Breast epithelium (tissue), 3 donors: ENCODE measurements at regions not wholly inside any gene's neighbourhood (a gene's known extent, or its start where the extent isn't known, plus 50 kb on each side); places are given as distances from the start of the nearest gene placed in this dataset.

Experiments
- POLR2A ChIP-seq: fragments of 450-650 bp; IDR thresholded peaks from one replicate; pipeline ENCODE4 v1.6.1; 2016; ENCODE audit warnings: antibody characterized with exemption, mild to moderate bottlenecking, moderate library complexity
- TF ChIP-seq, protein P1 (sequence below), 3 donors: fragments of 450-650 bp; IDR thresholded peaks; one replicate each; pipeline ENCODE4 v1.5.1; 2016 to 2017; ENCODE audit warnings: antibody characterized with exemption in 3 of 3, mild to moderate bottlenecking in 3 of 3, moderate library complexity in 3 of 3

DNA sequence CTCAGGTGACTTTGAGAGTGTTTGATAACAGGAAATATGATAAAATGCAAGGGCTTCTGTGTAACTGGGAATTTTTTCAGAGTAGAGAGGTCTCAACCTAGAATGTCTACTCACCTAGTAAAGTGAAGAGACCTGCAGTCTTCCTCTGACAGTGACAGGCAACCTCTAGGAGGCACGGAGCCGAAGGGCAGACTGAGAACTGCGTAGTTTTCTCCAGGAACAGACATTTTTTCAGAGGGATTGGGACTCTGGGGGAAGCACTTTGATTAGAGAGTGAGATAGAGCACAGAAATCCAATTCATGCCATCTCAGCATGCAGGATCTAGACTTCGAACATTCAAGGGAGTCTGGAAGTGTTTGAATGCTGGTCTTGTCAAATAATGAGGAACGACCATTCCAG is 213.3 kb downstream of the AKAP7 start:
- no peak for TF ChIP-seq POLR2A
- TF ChIP-seq, protein P1, sequence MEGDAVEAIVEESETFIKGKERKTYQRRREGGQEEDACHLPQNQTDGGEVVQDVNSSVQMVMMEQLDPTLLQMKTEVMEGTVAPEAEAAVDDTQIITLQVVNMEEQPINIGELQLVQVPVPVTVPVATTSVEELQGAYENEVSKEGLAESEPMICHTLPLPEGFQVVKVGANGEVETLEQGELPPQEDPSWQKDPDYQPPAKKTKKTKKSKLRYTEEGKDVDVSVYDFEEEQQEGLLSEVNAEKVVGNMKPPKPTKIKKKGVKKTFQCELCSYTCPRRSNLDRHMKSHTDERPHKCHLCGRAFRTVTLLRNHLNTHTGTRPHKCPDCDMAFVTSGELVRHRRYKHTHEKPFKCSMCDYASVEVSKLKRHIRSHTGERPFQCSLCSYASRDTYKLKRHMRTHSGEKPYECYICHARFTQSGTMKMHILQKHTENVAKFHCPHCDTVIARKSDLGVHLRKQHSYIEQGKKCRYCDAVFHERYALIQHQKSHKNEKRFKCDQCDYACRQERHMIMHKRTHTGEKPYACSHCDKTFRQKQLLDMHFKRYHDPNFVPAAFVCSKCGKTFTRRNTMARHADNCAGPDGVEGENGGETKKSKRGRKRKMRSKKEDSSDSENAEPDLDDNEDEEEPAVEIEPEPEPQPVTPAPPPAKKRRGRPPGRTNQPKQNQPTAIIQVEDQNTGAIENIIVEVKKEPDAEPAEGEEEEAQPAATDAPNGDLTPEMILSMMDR (IDR thresholded peaks at IDR 0.05): no peak
